Astrocyte (in vitro differentiated cells and primary cell): ENCODE measurements at regions not wholly inside any gene's neighbourhood (a gene's known extent, or its start where the extent isn't known, plus 50 kb on each side); places are given as distances from the start of the nearest gene placed in this dataset.

Experiments used
- EZH2 ChIP-seq: IDR thresholded peaks from 2 replicates; pipeline ENCODE4 v1.6.1; 2012; ENCODE audit warnings: mild to moderate bottlenecking, low read length, inconsistent platforms; ENCODE audit not compliant: insufficient read depth
- TF ChIP-seq, protein P1 (sequence below): IDR thresholded peaks from 2 replicates; pipeline ENCODE4 v1.5.1; 2011; ENCODE audit warnings: low read depth, mild to moderate bottlenecking, inconsistent platforms, low read length, moderate library complexity; ENCODE audit not compliant: insufficient read depth

DNA sequence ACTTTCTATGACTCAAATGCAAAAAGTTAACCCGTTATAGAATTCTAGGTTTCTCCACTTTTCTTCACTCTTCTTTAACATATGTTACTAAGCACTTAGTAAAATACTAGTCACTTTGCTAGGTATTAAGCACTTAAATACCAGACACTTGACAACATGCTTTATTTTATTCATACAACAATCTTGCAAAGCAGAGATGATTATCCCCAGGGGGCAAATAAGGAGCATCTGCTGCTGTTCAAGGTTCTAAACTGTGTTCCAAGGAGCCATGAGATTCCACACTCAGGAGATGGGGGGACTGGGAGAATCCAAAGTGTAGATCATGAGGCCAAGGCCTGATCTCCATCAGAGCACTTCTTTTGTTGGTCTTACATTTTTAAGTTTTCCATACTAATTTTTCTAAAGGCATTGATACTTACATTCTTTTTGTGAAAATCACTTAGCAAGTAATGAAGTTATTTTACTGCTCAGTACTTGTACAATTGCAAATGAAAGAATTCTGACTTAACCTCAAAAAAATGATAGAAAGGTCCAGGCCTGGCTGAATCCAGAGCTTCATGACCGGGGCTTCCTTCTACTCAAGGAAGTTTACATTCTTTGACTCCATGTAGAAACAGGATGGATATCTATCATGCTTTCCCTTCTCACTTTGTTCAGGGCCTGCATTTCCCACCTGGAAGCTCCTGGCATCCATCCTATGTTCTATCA, 504.4 kb upstream of the WWC1 start:
- TF ChIP-seq, protein P1, sequence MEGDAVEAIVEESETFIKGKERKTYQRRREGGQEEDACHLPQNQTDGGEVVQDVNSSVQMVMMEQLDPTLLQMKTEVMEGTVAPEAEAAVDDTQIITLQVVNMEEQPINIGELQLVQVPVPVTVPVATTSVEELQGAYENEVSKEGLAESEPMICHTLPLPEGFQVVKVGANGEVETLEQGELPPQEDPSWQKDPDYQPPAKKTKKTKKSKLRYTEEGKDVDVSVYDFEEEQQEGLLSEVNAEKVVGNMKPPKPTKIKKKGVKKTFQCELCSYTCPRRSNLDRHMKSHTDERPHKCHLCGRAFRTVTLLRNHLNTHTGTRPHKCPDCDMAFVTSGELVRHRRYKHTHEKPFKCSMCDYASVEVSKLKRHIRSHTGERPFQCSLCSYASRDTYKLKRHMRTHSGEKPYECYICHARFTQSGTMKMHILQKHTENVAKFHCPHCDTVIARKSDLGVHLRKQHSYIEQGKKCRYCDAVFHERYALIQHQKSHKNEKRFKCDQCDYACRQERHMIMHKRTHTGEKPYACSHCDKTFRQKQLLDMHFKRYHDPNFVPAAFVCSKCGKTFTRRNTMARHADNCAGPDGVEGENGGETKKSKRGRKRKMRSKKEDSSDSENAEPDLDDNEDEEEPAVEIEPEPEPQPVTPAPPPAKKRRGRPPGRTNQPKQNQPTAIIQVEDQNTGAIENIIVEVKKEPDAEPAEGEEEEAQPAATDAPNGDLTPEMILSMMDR: no peak
- no peak for TF ChIP-seq EZH2
